Ureter (tissue), 1 donor: ENCODE measurements at regions not wholly inside any gene's neighbourhood (a gene's known extent, or its start where the extent isn't known, plus 50 kb on each side); places are given as distances from the start of the nearest gene placed in this dataset.
"Not testable (repeated sequence)": the region's sequence is repeated elsewhere in the genome, so short reads cannot be mapped to it uniquely, and the experiment has no call there.

Source experiments
- DNase-seq: peaks from one replicate; pipeline ENCODE4 v3.0.0-alpha.2; 2020; ENCODE audit warnings: low spot score
- donor health status: DM: yes; HTN: yes; CAD: no.

DNA sequence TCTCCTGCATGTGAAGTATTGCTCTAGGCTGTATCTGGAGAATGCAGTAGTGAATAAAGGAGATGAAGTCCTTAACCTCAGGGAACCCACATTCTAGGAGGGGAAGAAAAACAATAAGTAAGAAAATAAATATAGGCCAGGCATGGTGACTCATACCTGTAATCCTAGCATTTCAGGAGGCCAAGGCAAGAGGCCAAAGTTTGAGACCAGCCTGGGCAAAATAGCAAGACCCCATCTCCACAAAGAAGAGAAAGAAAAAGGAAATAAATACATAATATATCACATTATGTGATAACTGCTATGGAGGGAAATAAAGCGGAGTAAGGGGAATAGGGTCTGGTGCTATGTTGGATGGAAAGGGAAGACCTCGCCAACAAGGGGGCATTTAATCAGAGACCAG, 94.0 kb downstream of the QRSL1 start:
- DNase-seq: not testable (repeated sequence)

DNA sequence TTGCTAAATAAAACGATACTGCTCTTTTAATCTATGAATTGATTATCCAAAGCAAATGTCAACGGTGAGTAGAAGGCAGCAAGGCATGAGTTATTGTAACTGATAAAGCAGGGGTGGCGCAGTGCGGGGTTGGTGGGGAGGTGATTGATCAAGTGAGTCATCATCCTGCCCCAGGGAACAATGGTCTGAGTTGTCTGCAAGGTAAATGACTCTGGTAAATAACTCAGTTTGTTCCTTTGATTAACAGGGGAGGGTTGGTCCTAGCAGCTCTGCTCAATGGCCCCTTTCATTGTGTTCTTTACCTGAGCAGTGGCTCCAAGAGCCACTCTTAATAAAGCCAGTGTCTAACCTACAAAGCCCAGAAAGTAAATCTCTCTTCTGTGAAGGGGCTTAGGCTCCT, 91.8 kb downstream of the QRSL1 start:
- not testable (repeated sequence) for DNase-seq
